ENCODE measurements at regions not wholly inside any gene's neighbourhood (a gene's known extent, or its start where the extent isn't known, plus 50 kb on each side); places are given as distances from the start of the nearest gene placed in this dataset.
A peak's percentile ranks its signal among the peaks of the same experiment; 100 is the strongest.
"Not testable (repeated sequence)": the region's sequence is repeated elsewhere in the genome, so short reads cannot be mapped to it uniquely, and the experiment has no call there.

GRCh38 chr4:100900945-100901344 lies 383.1 kb upstream of the EMCN start:
- DNase-seq: not testable (repeated sequence)

GRCh38 chr4:100900134-100900533 lies 382.3 kb upstream of the EMCN start:
- no peak for DNase-seq

- peak; percentile 71 for DNase-seq
Observed at GRCh38 chr4:100898844-100899243, 381.0 kb upstream of the EMCN start.

GRCh38 chr4:100895556-100896197 lies 377.9 kb upstream of the EMCN start:
- no peak for DNase-seq

GRCh38 chr4:100894339-100894870 lies 376.6 kb upstream of the EMCN start:
- DNase-seq: peak; percentile 37

- DNase-seq: no peak
Observed at GRCh38 chr4:100891808-100892207, 374.0 kb upstream of the EMCN start.

- DNase-seq: no peak
Observed at GRCh38 chr4:100889898-100890297, 372.1 kb upstream of the EMCN start.

- DNase-seq: no peak
Observed at GRCh38 chr4:100889401-100889800, 371.6 kb upstream of the EMCN start.

- no peak for DNase-seq
Observed at GRCh38 chr4:100882661-100883060, 364.8 kb upstream of the EMCN start.

- DNase-seq: no peak
Observed at GRCh38 chr4:100881283-100881682, 363.5 kb upstream of the EMCN start.

GRCh38 chr4:100880011-100880410 lies 362.2 kb upstream of the EMCN start:
- no peak for DNase-seq

GRCh38 chr4:100879471-100879870 lies 361.6 kb upstream of the EMCN start:
- DNase-seq: no peak

- DNase-seq: no peak
Observed at GRCh38 chr4:100876546-100876945, 358.7 kb upstream of the EMCN start.

- DNase-seq: no peak
Observed at GRCh38 chr4:100875296-100876068, 357.7 kb upstream of the EMCN start.

GRCh38 chr4:100872811-100873210 lies 355.0 kb upstream of the EMCN start:
- no peak for DNase-seq

GRCh38 chr4:100870940-100871772 lies 353.3 kb upstream of the EMCN start:
- no peak for DNase-seq

GRCh38 chr4:100869276-100869675 lies 351.5 kb upstream of the EMCN start:
- no peak for DNase-seq

GRCh38 chr4:100868281-100868680 lies 350.5 kb upstream of the EMCN start:
- DNase-seq: peak; percentile 87

- no peak for DNase-seq
Observed at GRCh38 chr4:100852326-100852725, 334.5 kb upstream of the EMCN start.

- DNase-seq: no peak
Observed at GRCh38 chr4:100849319-100849718, 331.5 kb upstream of the EMCN start.

GRCh38 chr4:100848841-100849240 lies 331.0 kb upstream of the EMCN start:
- peak; percentile 1 for DNase-seq

- no peak for DNase-seq
Observed at GRCh38 chr4:100843910-100844309, 326.1 kb upstream of the EMCN start.

GRCh38 chr4:100842856-100843255 lies 325.0 kb upstream of the EMCN start:
- DNase-seq: no peak

Data from NCI-H146 (cell line).